Liver (tissue), 8 donors: ENCODE measurements at regions not wholly inside any gene's neighbourhood (a gene's known extent, or its start where the extent isn't known, plus 50 kb on each side); places are given as distances from the start of the nearest gene placed in this dataset.

Experiments
- DNase-seq: peaks from one replicate; pipeline ENCODE4 v3.0.0-alpha.2; 2017; ENCODE audit warnings: low spot score
- H3K27ac ChIP-seq, 2 donors: one replicate each; pipeline ENCODE4 v1.7.0; 2013; ENCODE audit warnings: inconsistent platforms in 2 of 2, low read length in 2 of 2, control low read depth in 1 of 2, low read depth in 1 of 2, mild to moderate bottlenecking in 1 of 2
- H3K27me3 ChIP-seq, 4 donors: one replicate each; pipeline versions ENCODE4 v1.6.1 to v1.7.0; 2013; ENCODE audit warnings: low read length in 3 of 4, inconsistent platforms in 1 of 4, mild to moderate bottlenecking in 1 of 4, moderate library complexity in 1 of 4; ENCODE audit not compliant: control insufficient read depth in 4 of 4, insufficient read depth in 4 of 4
- H3K36me3 ChIP-seq, 4 donors: one replicate each; pipeline versions ENCODE4 v1.6.1 to v1.7.0; 2013; ENCODE audit warnings: low read length in 3 of 4, mild to moderate bottlenecking in 3 of 4, low read depth in 1 of 4, moderate library complexity in 1 of 4; ENCODE audit not compliant: control insufficient read depth in 4 of 4, insufficient read depth in 3 of 4
- H3K4me1 ChIP-seq, 4 donors: one replicate each; pipeline versions ENCODE4 v1.6.1 to v1.7.0; 2013; ENCODE audit warnings: low read length in 3 of 4, mild to moderate bottlenecking in 3 of 4, moderate library complexity in 1 of 4; ENCODE audit not compliant: control insufficient read depth in 4 of 4, insufficient read depth in 4 of 4
- H3K4me3 ChIP-seq, 3 donors: one replicate each; pipeline versions ENCODE4 v1.6.1 to v1.7.0; 2013; ENCODE audit warnings: low read length in 3 of 3, control low read depth in 1 of 3, low read depth in 1 of 3, mild to moderate bottlenecking in 1 of 3
- H3K9ac ChIP-seq, 2 donors: one replicate each; pipeline ENCODE4 v1.7.0; 2013; ENCODE audit warnings: low read length in 2 of 2, mild to moderate bottlenecking in 2 of 2, moderate library complexity in 2 of 2, control low read depth in 1 of 2, low read depth in 1 of 2
- H3K9me3 ChIP-seq, 4 donors: one replicate each; pipeline versions ENCODE4 v1.6.1 to v1.7.0; 2013; ENCODE audit warnings: low read length in 3 of 4; ENCODE audit not compliant: control insufficient read depth in 4 of 4
- EGR1 ChIP-seq, 2 donors: IDR thresholded peaks; 2 replicates each; pipeline ENCODE4 v1.6.1; 2016 to 2018; ENCODE audit warnings: antibody characterized with exemption in 2 of 2, low read depth in 2 of 2
- FOXA1 ChIP-seq: IDR thresholded peaks from 2 replicates; pipeline ENCODE4 v1.6.1; 2016; ENCODE audit warnings: antibody characterized with exemption
- FOXA2 ChIP-seq: IDR thresholded peaks from 2 replicates; pipeline ENCODE4 v1.6.1; 2016; ENCODE audit warnings: antibody characterized with exemption
- GABPA ChIP-seq, 2 donors: IDR thresholded peaks in 1 of 2; conservative IDR thresholded peaks in 1 of 2; 2 replicates each; pipeline ENCODE4 v1.6.1; 2016; ENCODE audit warnings: antibody characterized with exemption in 2 of 2, mild to moderate bottlenecking in 1 of 2, moderate library complexity in 1 of 2
- HNF4A ChIP-seq, 2 donors: conservative IDR thresholded peaks; 2 replicates each; pipeline ENCODE4 v1.6.1; 2016; ENCODE audit warnings: antibody characterized with exemption in 2 of 2, mild to moderate bottlenecking in 2 of 2
- HNF4G ChIP-seq: IDR thresholded peaks from 2 replicates; pipeline ENCODE4 v1.6.1; 2016; ENCODE audit warnings: antibody characterized with exemption
- JUND ChIP-seq, 2 donors: IDR thresholded peaks; 2 replicates each; pipeline ENCODE4 v1.6.1; 2016; ENCODE audit warnings: antibody characterized with exemption in 2 of 2
- NR2F2 ChIP-seq: IDR thresholded peaks from 2 replicates; pipeline ENCODE4 v1.6.1; 2016; ENCODE audit warnings: antibody characterized with exemption
- RAD21 ChIP-seq, 2 donors: IDR thresholded peaks; 2 replicates each; pipeline ENCODE4 v1.6.1; 2016; ENCODE audit warnings: antibody characterized with exemption in 2 of 2, mild to moderate bottlenecking in 2 of 2
- RXRA ChIP-seq, 2 donors: IDR thresholded peaks; 2 replicates each; pipeline ENCODE4 v1.6.1; 2017 to 2018; ENCODE audit warnings: antibody characterized with exemption in 2 of 2, mild to moderate bottlenecking in 1 of 2
- SP1 ChIP-seq: IDR thresholded peaks from 2 replicates; pipeline ENCODE4 v1.6.1; 2018; ENCODE audit warnings: antibody characterized with exemption, mild to moderate bottlenecking
- TAF1 ChIP-seq: conservative IDR thresholded peaks from 2 replicates; pipeline ENCODE4 v1.6.1; 2016; ENCODE audit warnings: antibody characterized with exemption, mild to moderate bottlenecking
- YY1 ChIP-seq: IDR thresholded peaks from 2 replicates; pipeline ENCODE4 v1.6.1; 2016; ENCODE audit warnings: antibody characterized with exemption, mild to moderate bottlenecking
- WGBS: extraction: QIAGEN DNeasy Blood & Tissue Kit; methylation state at CpG from one replicate; pipeline ENCODE4 v1.1.7; 2013; 5-methylcytosine and 5-hydroxymethylcytosine counted together
- TF ChIP-seq, protein P1 (sequence below): IDR thresholded peaks from 2 replicates; pipeline ENCODE4 v1.6.1; 2016; ENCODE audit warnings: antibody characterized with exemption, mild to moderate bottlenecking
- TF ChIP-seq, protein P2 (sequence below): IDR thresholded peaks from 2 replicates; pipeline ENCODE4 v1.6.1; 2016; ENCODE audit warnings: antibody characterized with exemption
- TF ChIP-seq, protein P3 (sequence below): fragments of 150-350 bp; IDR thresholded peaks from 2 replicates; pipeline ENCODE4 v1.5.1; 2017; ENCODE audit warnings: improper control_type of control experiment, low read depth, low read length; ENCODE audit not compliant: missing input control
- TF ChIP-seq, protein P4 (sequence below): IDR thresholded peaks from 2 replicates; pipeline ENCODE4 v1.6.1; 2016; ENCODE audit warnings: antibody characterized with exemption
- TF ChIP-seq, protein P5 (sequence below): IDR thresholded peaks from 2 replicates; pipeline ENCODE4 v1.6.1; 2016; ENCODE audit warnings: antibody characterized with exemption
- donor health status: healthy.
- donor health status: healthy.
- donor health status: healthy.
- donor health status: healthy.
- donor health status: healthy.

DNA sequence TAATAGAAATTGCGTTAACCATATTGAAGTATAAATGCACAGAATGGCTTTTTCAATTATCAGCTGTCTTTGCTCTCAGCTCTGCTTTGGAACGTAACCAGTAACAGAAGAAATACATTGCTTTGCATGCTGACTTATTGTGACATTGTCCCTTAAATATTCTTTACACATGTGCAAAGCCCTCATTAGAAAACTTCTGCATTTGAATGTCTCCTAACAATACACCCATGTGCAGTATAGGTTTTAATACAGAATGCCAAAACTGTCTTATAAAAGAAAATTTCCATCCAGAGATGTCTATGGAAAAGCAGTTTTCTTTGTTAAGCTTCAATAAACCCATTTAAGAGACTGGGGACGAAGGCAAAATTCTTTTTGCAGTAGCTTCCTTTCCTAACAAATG lies 560.3 kb upstream of the CHORDC1 start:
- no peak for DNase-seq
- Histone ChIP-seq H3K9ac (no peak overlapping the region), H3K4me1 (no peaks in the 10 kb centered on the region), H3K27me3 (no peaks in the 10 kb centered on the region), H3K9me3 (no peaks in the 10 kb centered on the region), H3K36me3 (no peaks in the 10 kb centered on the region), H3K4me3 (no peak overlapping the region), H3K27ac (no peak overlapping the region)
- TF ChIP-seq, protein P1, sequence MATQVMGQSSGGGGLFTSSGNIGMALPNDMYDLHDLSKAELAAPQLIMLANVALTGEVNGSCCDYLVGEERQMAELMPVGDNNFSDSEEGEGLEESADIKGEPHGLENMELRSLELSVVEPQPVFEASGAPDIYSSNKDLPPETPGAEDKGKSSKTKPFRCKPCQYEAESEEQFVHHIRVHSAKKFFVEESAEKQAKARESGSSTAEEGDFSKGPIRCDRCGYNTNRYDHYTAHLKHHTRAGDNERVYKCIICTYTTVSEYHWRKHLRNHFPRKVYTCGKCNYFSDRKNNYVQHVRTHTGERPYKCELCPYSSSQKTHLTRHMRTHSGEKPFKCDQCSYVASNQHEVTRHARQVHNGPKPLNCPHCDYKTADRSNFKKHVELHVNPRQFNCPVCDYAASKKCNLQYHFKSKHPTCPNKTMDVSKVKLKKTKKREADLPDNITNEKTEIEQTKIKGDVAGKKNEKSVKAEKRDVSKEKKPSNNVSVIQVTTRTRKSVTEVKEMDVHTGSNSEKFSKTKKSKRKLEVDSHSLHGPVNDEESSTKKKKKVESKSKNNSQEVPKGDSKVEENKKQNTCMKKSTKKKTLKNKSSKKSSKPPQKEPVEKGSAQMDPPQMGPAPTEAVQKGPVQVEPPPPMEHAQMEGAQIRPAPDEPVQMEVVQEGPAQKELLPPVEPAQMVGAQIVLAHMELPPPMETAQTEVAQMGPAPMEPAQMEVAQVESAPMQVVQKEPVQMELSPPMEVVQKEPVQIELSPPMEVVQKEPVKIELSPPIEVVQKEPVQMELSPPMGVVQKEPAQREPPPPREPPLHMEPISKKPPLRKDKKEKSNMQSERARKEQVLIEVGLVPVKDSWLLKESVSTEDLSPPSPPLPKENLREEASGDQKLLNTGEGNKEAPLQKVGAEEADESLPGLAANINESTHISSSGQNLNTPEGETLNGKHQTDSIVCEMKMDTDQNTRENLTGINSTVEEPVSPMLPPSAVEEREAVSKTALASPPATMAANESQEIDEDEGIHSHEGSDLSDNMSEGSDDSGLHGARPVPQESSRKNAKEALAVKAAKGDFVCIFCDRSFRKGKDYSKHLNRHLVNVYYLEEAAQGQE = no peak
- no peak for TF ChIP-seq TAF1
- TF ChIP-seq, protein P2, sequence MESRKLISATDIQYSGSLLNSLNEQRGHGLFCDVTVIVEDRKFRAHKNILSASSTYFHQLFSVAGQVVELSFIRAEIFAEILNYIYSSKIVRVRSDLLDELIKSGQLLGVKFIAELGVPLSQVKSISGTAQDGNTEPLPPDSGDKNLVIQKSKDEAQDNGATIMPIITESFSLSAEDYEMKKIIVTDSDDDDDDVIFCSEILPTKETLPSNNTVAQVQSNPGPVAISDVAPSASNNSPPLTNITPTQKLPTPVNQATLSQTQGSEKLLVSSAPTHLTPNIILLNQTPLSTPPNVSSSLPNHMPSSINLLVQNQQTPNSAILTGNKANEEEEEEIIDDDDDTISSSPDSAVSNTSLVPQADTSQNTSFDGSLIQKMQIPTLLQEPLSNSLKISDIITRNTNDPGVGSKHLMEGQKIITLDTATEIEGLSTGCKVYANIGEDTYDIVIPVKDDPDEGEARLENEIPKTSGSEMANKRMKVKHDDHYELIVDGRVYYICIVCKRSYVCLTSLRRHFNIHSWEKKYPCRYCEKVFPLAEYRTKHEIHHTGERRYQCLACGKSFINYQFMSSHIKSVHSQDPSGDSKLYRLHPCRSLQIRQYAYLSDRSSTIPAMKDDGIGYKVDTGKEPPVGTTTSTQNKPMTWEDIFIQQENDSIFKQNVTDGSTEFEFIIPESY = no peak
- TF ChIP-seq RXRA (IDR thresholded peaks at IDR 0.05) = no peak
- no peak for TF ChIP-seq SP1
- TF ChIP-seq, protein P3, sequence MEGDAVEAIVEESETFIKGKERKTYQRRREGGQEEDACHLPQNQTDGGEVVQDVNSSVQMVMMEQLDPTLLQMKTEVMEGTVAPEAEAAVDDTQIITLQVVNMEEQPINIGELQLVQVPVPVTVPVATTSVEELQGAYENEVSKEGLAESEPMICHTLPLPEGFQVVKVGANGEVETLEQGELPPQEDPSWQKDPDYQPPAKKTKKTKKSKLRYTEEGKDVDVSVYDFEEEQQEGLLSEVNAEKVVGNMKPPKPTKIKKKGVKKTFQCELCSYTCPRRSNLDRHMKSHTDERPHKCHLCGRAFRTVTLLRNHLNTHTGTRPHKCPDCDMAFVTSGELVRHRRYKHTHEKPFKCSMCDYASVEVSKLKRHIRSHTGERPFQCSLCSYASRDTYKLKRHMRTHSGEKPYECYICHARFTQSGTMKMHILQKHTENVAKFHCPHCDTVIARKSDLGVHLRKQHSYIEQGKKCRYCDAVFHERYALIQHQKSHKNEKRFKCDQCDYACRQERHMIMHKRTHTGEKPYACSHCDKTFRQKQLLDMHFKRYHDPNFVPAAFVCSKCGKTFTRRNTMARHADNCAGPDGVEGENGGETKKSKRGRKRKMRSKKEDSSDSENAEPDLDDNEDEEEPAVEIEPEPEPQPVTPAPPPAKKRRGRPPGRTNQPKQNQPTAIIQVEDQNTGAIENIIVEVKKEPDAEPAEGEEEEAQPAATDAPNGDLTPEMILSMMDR = no peak
- no peak for TF ChIP-seq FOXA1
- no peak for TF ChIP-seq YY1
- TF ChIP-seq GABPA (IDR thresholded peaks at IDR 0.05 in 1 of 2, conservative IDR thresholded peaks at IDR 0.05 in 1 of 2) = no peak
- no peak for TF ChIP-seq RAD21 (IDR thresholded peaks at IDR 0.05)
- TF ChIP-seq, protein P4, sequence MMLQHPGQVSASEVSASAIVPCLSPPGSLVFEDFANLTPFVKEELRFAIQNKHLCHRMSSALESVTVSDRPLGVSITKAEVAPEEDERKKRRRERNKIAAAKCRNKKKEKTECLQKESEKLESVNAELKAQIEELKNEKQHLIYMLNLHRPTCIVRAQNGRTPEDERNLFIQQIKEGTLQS = no peak
- TF ChIP-seq HNF4G = no peak
- TF ChIP-seq HNF4A (conservative IDR thresholded peaks at IDR 0.05) = no peak
- no peak for TF ChIP-seq JUND (IDR thresholded peaks at IDR 0.05)
- TF ChIP-seq, protein P5, sequence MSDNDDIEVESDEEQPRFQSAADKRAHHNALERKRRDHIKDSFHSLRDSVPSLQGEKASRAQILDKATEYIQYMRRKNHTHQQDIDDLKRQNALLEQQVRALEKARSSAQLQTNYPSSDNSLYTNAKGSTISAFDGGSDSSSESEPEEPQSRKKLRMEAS = no peak
- TF ChIP-seq FOXA2 = no peak
- no peak for TF ChIP-seq EGR1 (IDR thresholded peaks at IDR 0.05; ENCODE audit: low read depth in 2 of 2)
- TF ChIP-seq NR2F2 = no peak
- 87% methylated on average over 3 of the region's 3 CpGs for whole genome bisulfite sequencing

DNA sequence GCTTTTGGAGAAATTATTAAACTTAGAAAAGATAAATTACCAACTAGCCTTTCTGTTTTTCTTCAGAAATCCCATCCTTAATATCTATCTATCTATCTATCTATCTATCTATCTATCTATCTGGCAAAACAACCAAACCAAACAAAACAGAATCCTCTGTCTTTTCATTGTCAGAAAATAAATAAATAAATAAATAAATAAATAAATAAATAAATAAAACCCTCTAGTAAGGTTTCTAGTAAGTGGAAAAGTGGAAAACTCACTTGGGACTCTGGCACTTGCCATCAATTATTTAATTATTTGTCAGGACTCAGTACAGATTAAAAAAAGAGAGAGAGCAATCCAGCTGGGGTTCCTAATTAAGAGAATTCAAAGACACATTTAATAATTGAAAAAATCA lies 556.2 kb upstream of the CHORDC1 start:
- no peak for DNase-seq
- H3K4me1 ChIP-seq = no peaks in the 10 kb centered on the region
- H3K36me3 ChIP-seq = no peaks in the 10 kb centered on the region
- H3K4me3 ChIP-seq = no peak overlapping the region
- H3K9ac ChIP-seq = no peak overlapping the region
- no peaks in the 10 kb centered on the region for H3K9me3 ChIP-seq
- H3K27ac ChIP-seq = no peak overlapping the region
- no peaks in the 10 kb centered on the region for H3K27me3 ChIP-seq
- TF ChIP-seq, protein P4 = no peak
- TF ChIP-seq, protein P5 = no peak
- TF ChIP-seq, protein P2 = no peak
- TF ChIP-seq, protein P1 = no peak
- TF ChIP-seq SP1 = no peak
- TF ChIP-seq FOXA2 = no peak
- TF ChIP-seq JUND (IDR thresholded peaks at IDR 0.05) = no peak
- no peak for TF ChIP-seq RAD21 (IDR thresholded peaks at IDR 0.05)
- TF ChIP-seq HNF4G = no peak
- no peak for TF ChIP-seq TAF1
- TF ChIP-seq YY1 = no peak
- no peak for TF ChIP-seq GABPA (IDR thresholded peaks at IDR 0.05 in 1 of 2, conservative IDR thresholded peaks at IDR 0.05 in 1 of 2)
